Transverse colon (tissue), 4 donors: ENCODE measurements at regions not wholly inside any gene's neighbourhood (a gene's known extent, or its start where the extent isn't known, plus 50 kb on each side); places are given as distances from the start of the nearest gene placed in this dataset.

Source experiments
- EP300 ChIP-seq: sonication (generic); formaldehyde crosslinking; IDR thresholded peaks from one replicate; pipeline ENCODE4 v1.6.1; 2017; ENCODE audit warnings: antibody characterized with exemption, low read depth
- POLR2A ChIP-seq: fragments of 450-650 bp; IDR thresholded peaks from one replicate; pipeline ENCODE4 v1.6.1; 2016; ENCODE audit warnings: antibody characterized with exemption, mild to moderate bottlenecking, moderate library complexity
- POLR2AphosphoS5 ChIP-seq, 3 donors: sonication (generic); formaldehyde crosslinking; IDR thresholded peaks; one replicate each; pipeline ENCODE4 v1.6.1; 2016; ENCODE audit warnings: antibody characterized with exemption in 3 of 3
- TF ChIP-seq, protein P1 (sequence below), 5 experiments: fragments of 200-600 bp in 3 of 5; fragments of 450-650 bp in 2 of 5; sonication (generic) in 3 of 5; IDR thresholded peaks; 1 replicate in 2 of 5; 2 replicates in 3 of 5; pipeline ENCODE4 v1.5.1; 2016 to 2017; ENCODE audit warnings: antibody characterized with exemption in 5 of 5, inconsistent platforms in 3 of 5, mild to moderate bottlenecking in 2 of 5, moderate library complexity in 1 of 5

DNA sequence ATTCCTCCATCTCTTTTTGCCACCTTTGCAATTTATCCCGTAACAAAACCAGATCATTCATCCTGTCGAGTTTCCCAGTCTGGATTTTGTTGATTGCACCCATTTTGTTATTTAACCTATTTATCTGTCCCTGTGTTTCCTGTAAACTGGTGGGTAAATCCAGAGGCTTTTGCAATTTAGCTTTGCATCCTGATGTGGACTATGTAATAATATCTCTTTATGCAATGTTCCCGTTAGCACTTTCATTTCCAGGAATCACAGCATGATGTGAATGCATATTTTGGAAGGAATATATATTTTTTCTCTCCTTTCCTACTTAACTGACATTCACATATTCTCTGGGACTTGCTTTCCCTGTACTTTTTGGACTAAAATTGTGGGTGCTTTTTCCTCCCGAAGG, 240.3 kb upstream of the GAS1 start:
- TF ChIP-seq POLR2AphosphoS5 (IDR thresholded peaks at IDR 0.05) (no peak), POLR2A (no peak), EP300 (no peak)
- TF ChIP-seq, protein P1, sequence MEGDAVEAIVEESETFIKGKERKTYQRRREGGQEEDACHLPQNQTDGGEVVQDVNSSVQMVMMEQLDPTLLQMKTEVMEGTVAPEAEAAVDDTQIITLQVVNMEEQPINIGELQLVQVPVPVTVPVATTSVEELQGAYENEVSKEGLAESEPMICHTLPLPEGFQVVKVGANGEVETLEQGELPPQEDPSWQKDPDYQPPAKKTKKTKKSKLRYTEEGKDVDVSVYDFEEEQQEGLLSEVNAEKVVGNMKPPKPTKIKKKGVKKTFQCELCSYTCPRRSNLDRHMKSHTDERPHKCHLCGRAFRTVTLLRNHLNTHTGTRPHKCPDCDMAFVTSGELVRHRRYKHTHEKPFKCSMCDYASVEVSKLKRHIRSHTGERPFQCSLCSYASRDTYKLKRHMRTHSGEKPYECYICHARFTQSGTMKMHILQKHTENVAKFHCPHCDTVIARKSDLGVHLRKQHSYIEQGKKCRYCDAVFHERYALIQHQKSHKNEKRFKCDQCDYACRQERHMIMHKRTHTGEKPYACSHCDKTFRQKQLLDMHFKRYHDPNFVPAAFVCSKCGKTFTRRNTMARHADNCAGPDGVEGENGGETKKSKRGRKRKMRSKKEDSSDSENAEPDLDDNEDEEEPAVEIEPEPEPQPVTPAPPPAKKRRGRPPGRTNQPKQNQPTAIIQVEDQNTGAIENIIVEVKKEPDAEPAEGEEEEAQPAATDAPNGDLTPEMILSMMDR (IDR thresholded peaks at IDR 0.05) = no peak
